GM12878 (cell line): ENCODE measurements at regions not wholly inside any gene's neighbourhood (a gene's known extent, or its start where the extent isn't known, plus 50 kb on each side); places are given as distances from the start of the nearest gene placed in this dataset.

Source experiments
- ATAC-seq: fragments of 200-7000 bp; cut with Tn5 transposase; 3 replicates; pipeline ENCODE4 v1.9.1; 2020; ENCODE audit warnings: mild to moderate bottlenecking, moderate library complexity
- BruUV-seq: library from RNA; stranded (reverse); fragments of 400-500 nt; replicated peaks from 2 replicates; lab custom pipeline; 2021; lab: Mats Ljungman, UMichigan
- CTCF ChIA-PET: fragments of 300-600 bp; sonication (Branson Sonifier 250); formaldehyde crosslinking; extraction: SDS; loops from one replicate; lab custom pipeline; 2021; ENCODE audit warnings: inconsistent platforms; lab: Yijun Ruan, JAX
- POLR2A ChIA-PET: fragments of 350-600 bp; formaldehyde crosslinking; extraction: SDS; loops from one replicate; lab custom pipeline; 2021; ENCODE audit warnings: inconsistent platforms; lab: Charles Lee
- RAD21 ChIA-PET: fragments of 300-600 bp; sonication (Branson Sonifier 250); formaldehyde crosslinking; loops from one replicate; lab custom pipeline; 2023; ENCODE audit warnings: antibody characterized with exemption; ENCODE audit not compliant: unreplicated experiment; lab: Charles Lee
- SMC1A ChIA-PET: fragments of 300-600 bp; sonication (Branson Sonifier 250); formaldehyde crosslinking; loops from one replicate; lab custom pipeline; 2023; ENCODE audit not compliant: unreplicated experiment, uncharacterized antibody; lab: Charles Lee
- DNase-seq: peaks from one replicate; pipeline ENCODE4 v3.0.0-alpha.2; 2011; ENCODE audit warnings: low read depth, low spot score
- FAIRE-seq: peaks from 3 replicates; lab custom pipeline; 2011; peaks lifted over from hg19 to GRCh38; lab: Jason Lieb, UNC
- H2AFZ ChIP-seq: 2 replicates; pipeline ENCODE4 v1.6.0; 2011; ENCODE audit warnings: low read depth, low read length, control low read depth; ENCODE audit not compliant: control insufficient read depth
- H3K27ac ChIP-seq: 2 replicates; pipeline ENCODE4 v1.5.1; 2011; ENCODE audit warnings: control low read depth; ENCODE audit not compliant: control insufficient read depth, insufficient read depth
- H3K27me3 ChIP-seq, 2 experiments: replicated peaks in 1 of 2; 2 replicates each; pipeline versions ENCODE4 v1.6.0 to v1.6.1; 2011; ENCODE audit warnings: low read length in 1 of 2; ENCODE audit not compliant: control insufficient read depth in 2 of 2, insufficient read depth in 2 of 2
- H3K36me3 ChIP-seq, 2 experiments: 2 replicates each; pipeline ENCODE4 v1.5.1; 2011; ENCODE audit warnings: low read length in 1 of 2; ENCODE audit not compliant: control insufficient read depth in 2 of 2, insufficient read depth in 2 of 2
- H3K4me1 ChIP-seq: 2 replicates; pipeline ENCODE4 v1.6.1; 2011; ENCODE audit warnings: mild to moderate bottlenecking, low read length, moderate library complexity, mixed read lengths; ENCODE audit not compliant: control insufficient read depth, insufficient read depth
- H3K4me2 ChIP-seq: 2 replicates; pipeline ENCODE4 v1.6.0; 2011; ENCODE audit warnings: control low read depth; ENCODE audit not compliant: control insufficient read depth, insufficient read depth
- H3K4me3 ChIP-seq: fragments of 200-600 bp; sonication (generic); 2 replicates; pipeline ENCODE4 v1.5.1; 2016
- H3K79me2 ChIP-seq: 2 replicates; pipeline ENCODE4 v1.6.0; 2011; ENCODE audit warnings: low read length; ENCODE audit not compliant: control insufficient read depth, insufficient read depth
- H3K9ac ChIP-seq: 2 replicates; pipeline ENCODE4 v1.8.0; 2011; ENCODE audit warnings: low read length, control low read depth, mixed read lengths; ENCODE audit not compliant: control insufficient read depth, insufficient read depth
- H3K9me3 ChIP-seq: replicated peaks from 3 replicates; pipeline ENCODE4 v1.5.1; 2011; ENCODE audit warnings: mild to moderate bottlenecking, low read length; ENCODE audit not compliant: control insufficient read depth, insufficient read depth
- H4K20me1 ChIP-seq: 2 replicates; pipeline ENCODE4 v1.6.0; 2011; ENCODE audit not compliant: control insufficient read depth, insufficient read depth
- MTA3 ChIP-seq: IDR thresholded peaks from 2 replicates; pipeline ENCODE4 v1.6.1; 2012; ENCODE audit warnings: low read length, inconsistent platforms, borderline replicate concordance
- RB1 ChIP-seq: fragments of 450-650 bp; formaldehyde crosslinking; IDR thresholded peaks from 2 replicates; pipeline ENCODE4 v1.6.1; 2017; ENCODE audit warnings: mild to moderate bottlenecking, borderline replicate concordance
- YBX1 ChIP-seq: fragments of 450-650 bp; IDR thresholded peaks from 2 replicates; pipeline ENCODE4 v1.6.1; 2016; ENCODE audit warnings: antibody characterized with exemption
- ZBTB40 ChIP-seq: fragments of 450-650 bp; IDR thresholded peaks from 2 replicates; pipeline ENCODE4 v1.6.1; 2016; ENCODE audit warnings: mild to moderate bottlenecking, moderate library complexity, borderline replicate concordance
- ZNF384 ChIP-seq: IDR thresholded peaks from 2 replicates; pipeline ENCODE4 v1.6.1; 2012; ENCODE audit warnings: low read depth, mild to moderate bottlenecking, low read length, improper control_type of control experiment, borderline replicate concordance
- WGBS: methylation state at CpG from one replicate; pipeline ENCODE4 v1.1.6; 2016; ENCODE audit warnings: low lambda C conversion rate; ENCODE audit not compliant: insufficient replicate concordance, insufficient coverage; ENCODE audit errors: missing lambda C conversion rate; 5-methylcytosine and 5-hydroxymethylcytosine counted together
- in situ Hi-C: fragments of 300-500 bp; cut with MboI; formaldehyde crosslinking; loops from 9 replicates; pipeline ENCODE4 v1.14.3; 2018; ENCODE audit warnings: mixed read lengths
- intact Hi-C: fragments of 100-400 bp; cut with micrococcal nuclease; formaldehyde crosslinking; loops from one replicate; pipeline ENCODE4 v1.14.2; 2022; ENCODE audit not compliant: unreplicated experiment

GRCh38 chr7:142508251-142508650 is 241.0 kb upstream of the PRSS1 start:
- Histone ChIP-seq H3K4me3 (no peak overlapping the region), H3K9me3 (no peaks in the 10 kb centered on the region), H3K4me2 (no peak overlapping the region), H2AFZ (no peak overlapping the region), H3K36me3 (no peaks in the 10 kb centered on the region), H3K4me1 (no peaks in the 10 kb centered on the region), H3K79me2 (no peaks in the 10 kb centered on the region), H4K20me1 (no peaks in the 10 kb centered on the region), H3K27me3 (peaks cover 0 to 1% of the 10 kb centered on the region in 2 experiments; a peak in 2 of 4 replicates), H3K27ac (no peak overlapping the region), H3K9ac (no peak overlapping the region)
- FAIRE-seq: no peak
- no peak for DNase-seq
- ChIA-PET SMC1A (interaction anchor here (1.0 kb wide), 1 partner anchor 11 kb away, joined by 3 read pairs; no protein-coding TSS in a partner anchor), RAD21 (no interaction called here), CTCF (interaction anchor here (0.6 kb wide), 1 partner anchor 48 kb away, joined by 3 read pairs; no protein-coding TSS in a partner anchor), POLR2A (no interaction called here)
- TF ChIP-seq YBX1: no peak
- no peak for TF ChIP-seq MTA3
- no peak for TF ChIP-seq ZNF384
- no peak for TF ChIP-seq ZBTB40
- no peak for TF ChIP-seq RB1
- intact Hi-C loops: no loop called here
- WGBS: 19% methylated on average over 3 of the region's 4 CpGs
- no TSS peak for BruUV-seq
- ATAC-seq: no peak
- in situ Hi-C loops: no loop called here
